Psoas muscle (tissue), 7 donors: ENCODE measurements at regions not wholly inside any gene's neighbourhood (a gene's known extent, or its start where the extent isn't known, plus 50 kb on each side); places are given as distances from the start of the nearest gene placed in this dataset.

Experiments used
- ATAC-seq, 4 donors: fragments of 200-7000 bp; cut with Tn5 transposase; one replicate each; pipeline ENCODE4 v1.9.1; 2020; ENCODE audit warnings: moderate library complexity in 3 of 4, mild to moderate bottlenecking in 2 of 4
- DNase-seq, 2 donors: peaks; one replicate each; pipeline ENCODE4 v3.0.0-alpha.2; 2020
- H3K27ac ChIP-seq: fragments of 200-600 bp; one replicate; pipeline ENCODE4 v1.8.0; 2022
- H3K27me3 ChIP-seq, 3 donors: fragments of 200-600 bp in 1 of 3; one replicate each; pipeline versions ENCODE4 v1.6.1 to v1.8.0; 2013 to 2022; ENCODE audit warnings: low read length in 2 of 3, mild to moderate bottlenecking in 2 of 3, moderate library complexity in 1 of 3; ENCODE audit not compliant: insufficient read depth in 3 of 3
- H3K36me3 ChIP-seq, 2 donors: fragments of 200-600 bp in 1 of 2; one replicate each; pipeline versions ENCODE4 v1.6.1 to v1.8.0; 2013 to 2022; ENCODE audit warnings: low read depth in 1 of 2, mild to moderate bottlenecking in 1 of 2, moderate library complexity in 1 of 2; ENCODE audit not compliant: insufficient read depth in 1 of 2
- H3K4me1 ChIP-seq: fragments of 200-600 bp; one replicate; pipeline ENCODE4 v1.8.0; 2022
- H3K4me3 ChIP-seq: fragments of 200-600 bp; one replicate; pipeline ENCODE4 v1.8.0; 2022; ENCODE audit warnings: mild to moderate bottlenecking
- H3K9me3 ChIP-seq: fragments of 200-600 bp; one replicate; pipeline ENCODE4 v1.8.0; 2022
- CTCF ChIP-seq: fragments of 200-600 bp; IDR thresholded peaks from one replicate; pipeline ENCODE4 v1.8.0; 2022; ENCODE audit warnings: antibody characterized with exemption
- WGBS, 3 donors: extraction: QIAGEN DNeasy Blood & Tissue Kit; methylation state at CpG; one replicate each; pipeline versions ENCODE4 v1.1.6 to v1.1.7; 2013; 5-methylcytosine and 5-hydroxymethylcytosine counted together
- intact Hi-C, 2 donors: fragments of 100-400 bp; cut with DNase I; formaldehyde crosslinking; loops; one replicate each; pipeline versions ENCODE4 v1.11.0 to v1.14.2; 2022
- donor health status: healthy with polysubstance abuse.
- donor health status: DM: no; HTN: no; CAD: no; lungs with moderate emphysema.
- donor health status: Bipolar disorder and iron deficiency.
- donor health status: healthy.
- donor health status: DM: yes; HTN: yes; CAD: no.
- donor health status: DM: no; HTN: no; CAD: no.
- donor health status: DM: yes; HTN: yes; CAD: no.

DNA sequence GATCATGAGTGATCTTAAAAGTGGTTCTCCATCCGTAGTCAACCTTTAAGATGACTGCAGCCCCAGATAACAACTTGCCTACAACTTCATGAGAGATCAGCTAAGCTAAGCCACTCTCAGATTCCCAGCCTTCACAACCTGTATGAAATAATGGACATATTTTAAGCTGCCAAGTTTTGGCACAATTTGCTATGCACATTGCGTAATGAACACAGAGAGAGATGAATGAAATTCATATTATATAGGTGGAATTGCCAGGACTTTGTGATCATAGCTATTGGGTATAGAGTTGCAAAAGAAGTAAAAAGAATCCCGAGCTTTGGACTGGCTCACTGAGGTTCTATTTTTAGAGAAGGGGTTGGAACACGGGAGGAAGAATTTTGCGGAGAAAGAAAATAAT, 59.1 kb upstream of the EGLN3 start:
- no peak overlapping the region for H3K27ac ChIP-seq
- peaks cover 3% of the 10 kb centered on the region for H3K9me3 ChIP-seq
- TF ChIP-seq CTCF: no peak
- no peak for ATAC-seq
- 77 to 82% (median 81%) methylated on average over 5 of the region's 5 CpGs for WGBS, 3 donors
- no peak overlapping the region for H3K4me3 ChIP-seq
- no peaks in the 10 kb centered on the region for H3K27me3 ChIP-seq
- intact Hi-C loops: loop anchor here in 1 of 2 donors (5.0 kb wide), 1 partner anchor 97 kb away; no protein-coding TSS in a partner anchor
- no peak for DNase-seq
- H3K36me3 ChIP-seq: no peaks in the 10 kb centered on the region
- no peaks in the 10 kb centered on the region for H3K4me1 ChIP-seq

DNA sequence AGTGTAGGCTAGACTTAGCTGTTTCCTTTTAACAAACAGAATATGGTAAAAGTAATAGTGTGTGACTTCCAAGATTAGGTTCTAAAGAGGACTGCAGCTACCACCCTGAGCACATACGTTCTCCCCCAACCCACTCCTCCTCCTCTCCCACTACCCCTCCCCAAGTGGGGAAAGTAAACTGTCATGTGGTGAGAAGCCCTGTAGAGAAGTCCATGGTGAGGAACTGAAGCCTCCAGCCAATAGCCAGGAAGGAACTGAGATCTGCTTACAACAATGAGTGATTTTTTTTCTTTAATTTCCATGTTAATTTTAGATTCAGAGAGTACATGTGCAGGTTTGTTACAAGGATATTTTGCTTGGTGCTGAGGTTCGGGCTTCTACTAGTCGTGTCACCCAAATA, 57.0 kb upstream of the EGLN3 start:
- Histone ChIP-seq H3K4me3 (no peak overlapping the region), H3K4me1 (no peaks in the 10 kb centered on the region), H3K27me3 (no peaks in the 10 kb centered on the region), H3K36me3 (no peaks in the 10 kb centered on the region), H3K27ac (no peak overlapping the region), H3K9me3 (peaks cover 3% of the 10 kb centered on the region)
- ATAC-seq (no peak), DNase-seq (no peak)
- TF ChIP-seq CTCF: no peak
- intact Hi-C loops: no loop called here
- 60 to 95% (median 80%) methylated on average over 3 of the region's 3 CpGs for WGBS, 3 donors

DNA sequence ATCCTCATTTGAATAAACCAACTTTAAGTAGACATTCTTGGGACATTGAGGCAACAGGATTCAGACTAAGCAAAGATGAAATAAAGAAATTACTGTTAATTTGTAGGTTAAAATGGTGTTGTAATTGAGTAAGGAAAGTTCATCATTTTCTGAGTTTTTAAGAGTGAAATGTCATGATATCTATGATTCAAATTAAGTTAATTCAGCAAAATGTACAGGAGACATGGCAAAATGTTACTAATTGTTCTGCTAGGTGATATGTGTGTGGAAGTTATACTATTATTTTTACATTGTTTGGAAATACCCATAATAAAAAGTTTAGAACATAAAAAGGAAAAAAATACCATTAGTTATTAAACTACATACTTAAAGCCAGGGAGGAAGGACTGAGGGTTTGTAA, 55.0 kb upstream of the EGLN3 start:
- no peak for TF ChIP-seq CTCF
- Histone ChIP-seq H3K4me3 (no peak overlapping the region), H3K36me3 (no peaks in the 10 kb centered on the region), H3K9me3 (peaks cover 3% of the 10 kb centered on the region), H3K4me1 (no peaks in the 10 kb centered on the region), H3K27ac (no peak overlapping the region), H3K27me3 (no peaks in the 10 kb centered on the region)
- DNase-seq: no peak
- intact Hi-C loops: no loop called here
- ATAC-seq: no peak

DNA sequence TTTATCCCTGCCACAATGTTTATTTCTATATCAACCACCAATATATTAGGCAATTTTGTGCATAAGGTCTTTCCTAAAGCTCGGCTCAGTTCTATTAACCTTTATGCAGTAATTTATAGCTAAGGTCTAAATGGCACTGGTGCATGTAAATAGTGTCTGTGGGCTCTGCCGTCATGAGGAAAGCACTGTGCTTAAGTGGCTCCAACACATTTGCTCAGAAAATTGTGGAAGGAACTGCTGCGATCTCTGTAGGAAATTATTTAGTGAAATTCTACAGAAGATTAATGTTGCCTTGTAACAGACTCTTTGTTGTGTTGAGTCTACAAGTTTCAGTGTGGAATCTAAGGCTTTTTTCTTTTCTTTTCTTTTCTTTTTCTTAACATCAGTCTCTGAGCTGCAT, 54.0 kb upstream of the EGLN3 start:
- Histone ChIP-seq H3K36me3 (no peaks in the 10 kb centered on the region), H3K4me1 (no peaks in the 10 kb centered on the region), H3K4me3 (no peak overlapping the region), H3K9me3 (peaks cover 3% of the 10 kb centered on the region), H3K27me3 (no peaks in the 10 kb centered on the region), H3K27ac (no peak overlapping the region)
- 85 to 90% (median 86%) methylated on average over 3 of the region's 3 CpGs for WGBS, 3 donors
- DNase-seq (no peak), ATAC-seq (no peak)
- TF ChIP-seq CTCF: no peak
- intact Hi-C loops: no loop called here

DNA sequence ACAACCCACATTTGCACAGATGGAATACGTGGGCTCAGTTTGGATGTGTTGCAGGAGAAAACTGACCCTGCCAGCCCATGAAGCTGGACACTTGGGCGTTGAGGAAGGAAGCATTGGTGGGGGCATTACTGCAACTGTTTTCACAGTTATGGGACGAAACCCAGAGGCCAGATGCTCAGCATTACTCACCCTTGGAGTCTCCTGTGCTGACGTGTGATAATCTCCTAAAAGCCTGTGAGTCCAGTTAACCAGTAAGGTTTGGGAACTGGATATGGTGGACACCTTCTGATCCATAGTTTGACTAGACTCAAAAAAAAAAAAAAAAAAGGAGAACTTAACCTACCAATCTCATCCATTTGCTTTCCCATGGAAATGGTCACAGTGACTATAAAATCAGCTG, 52.8 kb upstream of the EGLN3 start:
- no peaks in the 10 kb centered on the region for H3K36me3 ChIP-seq
- 19 to 30% (median 23%) methylated on average over 4 of the region's 4 CpGs for WGBS, 3 donors
- H3K9me3 ChIP-seq: no peaks in the 10 kb centered on the region
- DNase-seq: peak in 1 of 2 donors; percentile 14
- ATAC-seq: peak in 2 of 4 donors; percentile 32 to 64
- H3K4me1 ChIP-seq: no peaks in the 10 kb centered on the region
- no peak overlapping the region for H3K27ac ChIP-seq
- no peak for TF ChIP-seq CTCF
- H3K4me3 ChIP-seq: no peak overlapping the region
- no peaks in the 10 kb centered on the region for H3K27me3 ChIP-seq
- intact Hi-C loops: no loop called here
